ENCODE measurements at regions not wholly inside any gene's neighbourhood (a gene's known extent, or its start where the extent isn't known, plus 50 kb on each side); places are given as distances from the start of the nearest gene placed in this dataset.

- Mint-ChIP-seq H3K27me3 (peaks cover 5 to 25% of the 10 kb centered on the region in 2 donors), H3K36me3 (no peaks in the 10 kb centered on the region), H3K27ac (peak overlapping the region; percentile 64 to 79), H3K4me1 (ENCODE audit: low read depth in 2 of 2) (peaks cover 9 to 11% of the 10 kb centered on the region in 2 donors), H3K9me3 (no peaks in the 10 kb centered on the region), H3K4me3 (peak overlapping the region; percentile 52)
- DNase-seq (ENCODE audit: low spot score) (no peak), ATAC-seq (peak; percentile 48 to 86)
Measured at GRCh38 chr4:36394352-36394903, 113.0 kb downstream of the DTHD1 start.

- peaks cover 4% of the 10 kb centered on the region for H3K9me3 Mint-ChIP-seq
- no peak overlapping the region for H3K4me3 Mint-ChIP-seq
- peaks cover under 1 to 9% of the 10 kb centered on the region in 2 donors for H3K4me1 Mint-ChIP-seq (ENCODE audit: low read depth in 2 of 2)
- peak overlapping the region; percentile 6 to 73 for H3K27ac Mint-ChIP-seq
- H3K36me3 Mint-ChIP-seq, result no peaks in the 10 kb centered on the region
- DNase-seq (ENCODE audit: low spot score) (no peak), ATAC-seq (no peak)
- H3K27me3 Mint-ChIP-seq, result peaks cover 11 to 20% of the 10 kb centered on the region in 2 donors
Measured at GRCh38 chr4:36399762-36400353, 118.4 kb downstream of the DTHD1 start.

GRCh38 chr4:36402008-36402758, 120.8 kb downstream of the DTHD1 start:
- peaks cover 13 to 20% of the 10 kb centered on the region in 2 donors for H3K27me3 Mint-ChIP-seq
- H3K36me3 Mint-ChIP-seq, result no peaks in the 10 kb centered on the region
- peaks cover 0 to 6% of the 10 kb centered on the region in 2 donors for H3K4me1 Mint-ChIP-seq (ENCODE audit: low read depth in 2 of 2)
- peak overlapping the region in 1 of 2 donors; percentile 14 for H3K27ac Mint-ChIP-seq
- H3K4me3 Mint-ChIP-seq, result no peak overlapping the region
- DNase-seq (ENCODE audit: low spot score), result no peak
- H3K9me3 Mint-ChIP-seq, result peaks cover 4% of the 10 kb centered on the region
- no peak for ATAC-seq

GRCh38 chr4:36411338-36411737, 129.9 kb downstream of the DTHD1 start:
- peaks cover 24 to 34% of the 10 kb centered on the region in 2 donors for H3K27me3 Mint-ChIP-seq

GRCh38 chr4:36414248-36414647, 132.8 kb downstream of the DTHD1 start:
- no peak overlapping the region for H3K4me3 Mint-ChIP-seq
- H3K9me3 Mint-ChIP-seq, result no peaks in the 10 kb centered on the region
- H3K27ac Mint-ChIP-seq, result no peak overlapping the region
- no peaks in the 10 kb centered on the region for H3K36me3 Mint-ChIP-seq
- H3K27me3 Mint-ChIP-seq, result peaks cover 30 to 52% of the 10 kb centered on the region in 2 donors
- ATAC-seq (no peak), DNase-seq (ENCODE audit: low spot score) (no peak)
- H3K4me1 Mint-ChIP-seq (ENCODE audit: low read depth in 2 of 2), result no peaks in the 10 kb centered on the region

More at GRCh38 chr4:36411338-36411737, 129.9 kb downstream of the DTHD1 start:
- no peaks in the 10 kb centered on the region for H3K4me1 Mint-ChIP-seq (ENCODE audit: low read depth in 2 of 2)
- no peak overlapping the region for H3K27ac Mint-ChIP-seq
- ATAC-seq (no peak), DNase-seq (ENCODE audit: low spot score) (no peak)
- no peaks in the 10 kb centered on the region for H3K36me3 Mint-ChIP-seq
- no peak overlapping the region for H3K4me3 Mint-ChIP-seq
- no peaks in the 10 kb centered on the region for H3K9me3 Mint-ChIP-seq

- no peak for DNase-seq (ENCODE audit: low spot score)
- ATAC-seq, result no peak
- H3K4me1 Mint-ChIP-seq (ENCODE audit: low read depth in 2 of 2), result no peaks in the 10 kb centered on the region
- H3K9me3 Mint-ChIP-seq, result no peaks in the 10 kb centered on the region
- no peak overlapping the region for H3K4me3 Mint-ChIP-seq
- no peaks in the 10 kb centered on the region for H3K36me3 Mint-ChIP-seq
- no peak overlapping the region for H3K27ac Mint-ChIP-seq
- H3K27me3 Mint-ChIP-seq, result peaks cover 24 to 42% of the 10 kb centered on the region in 2 donors
Measured at GRCh38 chr4:36417146-36417545, 135.7 kb downstream of the DTHD1 start.

- Mint-ChIP-seq H3K27ac (no peak overlapping the region), H3K36me3 (no peaks in the 10 kb centered on the region), H3K4me3 (no peak overlapping the region), H3K27me3 (peaks cover 24 to 36% of the 10 kb centered on the region in 2 donors), H3K9me3 (no peaks in the 10 kb centered on the region), H3K4me1 (ENCODE audit: low read depth in 2 of 2) (no peaks in the 10 kb centered on the region)
- ATAC-seq, result peak; percentile 32 to 44
- no peak for DNase-seq (ENCODE audit: low spot score)
Measured at GRCh38 chr4:36420111-36420679, 138.8 kb downstream of the DTHD1 start.

- ATAC-seq (no peak), DNase-seq (ENCODE audit: low spot score) (no peak)
- Mint-ChIP-seq H3K9me3 (no peaks in the 10 kb centered on the region), H3K4me1 (ENCODE audit: low read depth in 2 of 2) (no peaks in the 10 kb centered on the region), H3K27me3 (peaks cover 20 to 28% of the 10 kb centered on the region in 2 donors), H3K36me3 (no peaks in the 10 kb centered on the region), H3K4me3 (no peak overlapping the region), H3K27ac (no peak overlapping the region)
Measured at GRCh38 chr4:36422607-36423006, 141.2 kb downstream of the DTHD1 start.

- H3K4me1 Mint-ChIP-seq (ENCODE audit: low read depth in 2 of 2), result no peaks in the 10 kb centered on the region
- ATAC-seq, result no peak
- H3K36me3 Mint-ChIP-seq, result no peaks in the 10 kb centered on the region
- no peak for DNase-seq (ENCODE audit: low spot score)
- H3K27ac Mint-ChIP-seq, result no peak overlapping the region
- H3K9me3 Mint-ChIP-seq, result no peaks in the 10 kb centered on the region
- no peak overlapping the region for H3K4me3 Mint-ChIP-seq
- peaks cover 16 to 26% of the 10 kb centered on the region in 2 donors for H3K27me3 Mint-ChIP-seq
Measured at GRCh38 chr4:36426741-36427140, 145.3 kb downstream of the DTHD1 start.

GRCh38 chr4:36427696-36428095, 146.3 kb downstream of the DTHD1 start:
- peak in 1 of 2 donors; percentile 36 for ATAC-seq
- Mint-ChIP-seq H3K9me3 (no peaks in the 10 kb centered on the region), H3K4me3 (no peak overlapping the region), H3K27me3 (peaks cover 16 to 23% of the 10 kb centered on the region in 2 donors), H3K27ac (no peak overlapping the region), H3K4me1 (ENCODE audit: low read depth in 2 of 2) (no peaks in the 10 kb centered on the region), H3K36me3 (no peaks in the 10 kb centered on the region)
- DNase-seq (ENCODE audit: low spot score), result no peak

GRCh38 chr4:36432586-36432985, 151.2 kb downstream of the DTHD1 start:
- ATAC-seq, result no peak
- Mint-ChIP-seq H3K36me3 (peaks cover 15% of the 10 kb centered on the region), H3K4me3 (no peak overlapping the region), H3K4me1 (ENCODE audit: low read depth in 2 of 2) (no peaks in the 10 kb centered on the region), H3K27me3 (peaks cover 18% of the 10 kb centered on the region in 2 donors), H3K9me3 (peaks cover 9% of the 10 kb centered on the region), H3K27ac (no peak overlapping the region)
- no peak for DNase-seq (ENCODE audit: low spot score)

- Mint-ChIP-seq H3K4me3 (no peak overlapping the region), H3K9me3 (peaks cover 17% of the 10 kb centered on the region), H3K36me3 (peaks cover 20% of the 10 kb centered on the region), H3K27me3 (peaks cover 13 to 28% of the 10 kb centered on the region in 2 donors), H3K27ac (no peak overlapping the region), H3K4me1 (ENCODE audit: low read depth in 2 of 2) (no peaks in the 10 kb centered on the region)
- no peak for DNase-seq (ENCODE audit: low spot score)
- no peak for ATAC-seq
Measured at GRCh38 chr4:36439556-36439955, 158.1 kb downstream of the DTHD1 start.

GRCh38 chr4:36445480-36445879, 164.1 kb downstream of the DTHD1 start:
- Mint-ChIP-seq H3K27me3 (peaks cover 11 to 35% of the 10 kb centered on the region in 2 donors), H3K27ac (no peak overlapping the region), H3K9me3 (peaks cover 3% of the 10 kb centered on the region), H3K36me3 (no peaks in the 10 kb centered on the region), H3K4me1 (ENCODE audit: low read depth in 2 of 2) (no peaks in the 10 kb centered on the region), H3K4me3 (no peak overlapping the region)
- DNase-seq (ENCODE audit: low spot score), result no peak
- no peak for ATAC-seq

GRCh38 chr4:36446275-36446674, 164.9 kb downstream of the DTHD1 start:
- Mint-ChIP-seq H3K27ac (no peak overlapping the region), H3K9me3 (peaks cover 3% of the 10 kb centered on the region), H3K36me3 (no peaks in the 10 kb centered on the region), H3K4me3 (no peak overlapping the region), H3K27me3 (peaks cover 11 to 35% of the 10 kb centered on the region in 2 donors), H3K4me1 (ENCODE audit: low read depth in 2 of 2) (no peaks in the 10 kb centered on the region)
- no peak for ATAC-seq
- DNase-seq (ENCODE audit: low spot score), result no peak

All from natural killer cell treated with Interleukin-12 subunit alpha and Interleukin-12 subunit beta and Interleukin-15 and Interleukin-18, amount 100 ng/mL, for 72 hours (primary cell).